CD4-positive, alpha-beta T cell (primary cell): ENCODE measurements at regions not wholly inside any gene's neighbourhood (a gene's known extent, or its start where the extent isn't known, plus 50 kb on each side); places are given as distances from the start of the nearest gene placed in this dataset.

Experiments used
- ATAC-seq: fragments of 200-7000 bp; cut with Tn5 transposase; one replicate; pipeline ENCODE4 v1.10.0; 2022; ENCODE audit warnings: mild to moderate bottlenecking; ENCODE audit not compliant: poor library complexity
- CTCF ChIA-PET: fragments of 350-600 bp; sonication (Branson Sonifier 250); formaldehyde crosslinking; loops from one replicate; lab custom pipeline; 2021; ENCODE audit warnings: antibody characterized with exemption, inconsistent platforms; lab: Charles Lee
- POLR2A ChIA-PET: fragments of 350-600 bp; sonication (Branson Sonifier 250); formaldehyde crosslinking; loops from one replicate; lab custom pipeline; 2021; ENCODE audit warnings: antibody characterized with exemption, inconsistent platforms; lab: Charles Lee
- DNase-seq, 14 experiments: peaks; one replicate each; pipeline ENCODE4 v3.0.0-alpha.2; 2013 to 2020; ENCODE audit warnings: mixed read lengths in 2 of 14
- H3K27ac ChIP-seq, 2 donors: one replicate each; pipeline versions ENCODE4 v1.5.1 to v1.7.0; 2013; ENCODE audit warnings: low read length in 2 of 2, low read depth in 1 of 2, mild to moderate bottlenecking in 1 of 2
- H3K27me3 ChIP-seq, 2 experiments: 1 replicate in 1 of 2; 2 replicates in 1 of 2; pipeline versions ENCODE4 v1.6.1 to v1.7.0; 2013; ENCODE audit warnings: low read length in 2 of 2, control low read depth in 1 of 2, mild to moderate bottlenecking in 1 of 2, moderate library complexity in 1 of 2; ENCODE audit not compliant: insufficient read depth in 2 of 2, control insufficient read depth in 1 of 2
- H3K36me3 ChIP-seq: one replicate; pipeline ENCODE4 v1.6.1; 2013; ENCODE audit warnings: low read length, control low read depth; ENCODE audit not compliant: insufficient read depth
- H3K4me1 ChIP-seq: one replicate; pipeline ENCODE4 v1.6.1; 2013; ENCODE audit warnings: low read length, control low read depth; ENCODE audit not compliant: insufficient read depth
- H3K4me3 ChIP-seq: one replicate; pipeline ENCODE4 v1.5.1; 2013; ENCODE audit warnings: mild to moderate bottlenecking, low read length, moderate library complexity
- H3K9me3 ChIP-seq, 2 experiments: 1 replicate in 1 of 2; 2 replicates in 1 of 2; pipeline versions ENCODE4 v1.6.1 to v1.7.0; 2013; ENCODE audit warnings: low read length in 2 of 2, mild to moderate bottlenecking in 2 of 2, control low read depth in 1 of 2, moderate library complexity in 1 of 2; ENCODE audit not compliant: control insufficient read depth in 1 of 2, insufficient read depth in 1 of 2
- H3K27ac Mint-ChIP-seq: one replicate; pipeline ENCODE4 v1.8.0; 2020; ENCODE audit warnings: mixed read lengths
- H3K27me3 Mint-ChIP-seq: one replicate; pipeline ENCODE4 v1.8.0; 2021; ENCODE audit warnings: mixed read lengths
- H3K36me3 Mint-ChIP-seq: one replicate; pipeline ENCODE4 v1.8.0; 2021; ENCODE audit warnings: low read depth, mixed read lengths
- H3K4me1 Mint-ChIP-seq: one replicate; pipeline ENCODE4 v1.8.0; 2021; ENCODE audit warnings: low read depth, mixed read lengths
- H3K4me3 Mint-ChIP-seq: one replicate; pipeline ENCODE4 v1.8.0; 2020; ENCODE audit warnings: mild to moderate bottlenecking, mixed read lengths
- H3K9me3 Mint-ChIP-seq: one replicate; pipeline ENCODE4 v1.8.0; 2020; ENCODE audit warnings: mixed read lengths
- CTCF ChIP-seq: fragments of 200-600 bp; IDR thresholded peaks from one replicate; pipeline ENCODE4 v1.8.0; 2022; ENCODE audit warnings: antibody characterized with exemption, mild to moderate bottlenecking
- intact Hi-C, 2 experiments: fragments of 100-400 bp; cut with DNase I in 1 of 2; cut with micrococcal nuclease in 1 of 2; formaldehyde crosslinking; loops; one replicate each; pipeline versions ENCODE4 v1.15.1 to v1.9.0; 2023 to 2025; cut with DNase I, micrococcal nuclease

- H3K4me1 Mint-ChIP-seq: no peaks in the 10 kb centered on the region
- Histone ChIP-seq H3K27me3 (no peaks in the 10 kb centered on the region), H3K9me3 (peaks cover 0 to 22% of the 10 kb centered on the region in 2 experiments), H3K4me1 (no peaks in the 10 kb centered on the region), H3K27ac (no peak overlapping the region), H3K4me3 (no peak overlapping the region), H3K36me3 (no peaks in the 10 kb centered on the region)
- no peak for DNase-seq
- peaks cover 18% of the 10 kb centered on the region for H3K27me3 Mint-ChIP-seq
- no peak for ATAC-seq
- POLR2A ChIA-PET: no interaction called here
- H3K4me3 Mint-ChIP-seq: no peak overlapping the region
- H3K9me3 Mint-ChIP-seq: no peaks in the 10 kb centered on the region
- no peaks in the 10 kb centered on the region for H3K36me3 Mint-ChIP-seq
- CTCF ChIA-PET: no interaction called here
- TF ChIP-seq CTCF: no peak
- intact Hi-C loops: no loop called here
- no peak overlapping the region for H3K27ac Mint-ChIP-seq
These were observed 981.5 kb downstream of the BRD1 start for GRCh38 chr22:48846200-48846599.

- Histone ChIP-seq H3K36me3 (no peaks in the 10 kb centered on the region), H3K4me3 (no peak overlapping the region), H3K27me3 (no peaks in the 10 kb centered on the region), H3K4me1 (no peaks in the 10 kb centered on the region), H3K9me3 (peaks cover 0 to 22% of the 10 kb centered on the region in 2 experiments), H3K27ac (no peak overlapping the region)
- Mint-ChIP-seq H3K36me3 (no peaks in the 10 kb centered on the region), H3K4me1 (no peaks in the 10 kb centered on the region), H3K27ac (no peak overlapping the region), H3K4me3 (no peak overlapping the region), H3K27me3 (peaks cover 22% of the 10 kb centered on the region), H3K9me3 (no peaks in the 10 kb centered on the region)
- no peak for TF ChIP-seq CTCF
- ChIA-PET CTCF (no interaction called here), POLR2A (no interaction called here)
- intact Hi-C loops: no loop called here
- DNase-seq (no peak), ATAC-seq (no peak)
These were observed 982.2 kb downstream of the BRD1 start for GRCh38 chr22:48845356-48845936.

GRCh38 chr22:48844056-48844675 lies 983.5 kb downstream of the BRD1 start:
- CTCF ChIA-PET: no interaction called here
- H3K27me3 Mint-ChIP-seq: peaks cover 22% of the 10 kb centered on the region
- Histone ChIP-seq H3K9me3 (peaks cover 0 to 31% of the 10 kb centered on the region in 2 experiments), H3K4me1 (no peaks in the 10 kb centered on the region), H3K27me3 (no peaks in the 10 kb centered on the region), H3K36me3 (no peaks in the 10 kb centered on the region), H3K4me3 (no peak overlapping the region), H3K27ac (no peak overlapping the region)
- no peaks in the 10 kb centered on the region for H3K9me3 Mint-ChIP-seq
- no peak for DNase-seq
- TF ChIP-seq CTCF: no peak
- H3K27ac Mint-ChIP-seq: no peak overlapping the region
- no peak overlapping the region for H3K4me3 Mint-ChIP-seq
- no peak for ATAC-seq
- intact Hi-C loops: no loop called here
- no peaks in the 10 kb centered on the region for H3K36me3 Mint-ChIP-seq
- no peaks in the 10 kb centered on the region for H3K4me1 Mint-ChIP-seq
- POLR2A ChIA-PET: no interaction called here
